ENCODE measurements at regions not wholly inside any gene's neighbourhood (a gene's known extent, or its start where the extent isn't known, plus 50 kb on each side); places are given as distances from the start of the nearest gene placed in this dataset.
"Not testable (repeated sequence)": the region's sequence is repeated elsewhere in the genome, so short reads cannot be mapped to it uniquely, and the experiment has no call there.

GRCh38 chr14:89474464-89474863, 57.4 kb upstream of the FOXN3 start:
- TF ChIP-seq Cebpa-rat (IDR thresholded peaks at IDR 0.05): no peak
- Histone ChIP-seq H3K4me2 (no peak overlapping the region), H3K27me3 (no peaks in the 10 kb centered on the region), H3K9ac (no peak overlapping the region), H3K27ac (no peak overlapping the region), H3K4me3 (no peak overlapping the region), H3K9me3 (replicated peaks in 1 of 11) (peaks cover 0 to 15% (median 9%) of the 10 kb centered on the region in 11 experiments; a peak in 8 of 22 replicates), H3K36me3 (peaks cover 0 to 45% (median 16%) of the 10 kb centered on the region in 11 experiments; a peak in 15 of 22 replicates), H4K20me1 (no peaks in the 10 kb centered on the region), H3K4me1 (peaks cover 17 to 23% (median 23%) of the 10 kb centered on the region in 10 experiments)

GRCh38 chr14:89473989-89474388, 57.0 kb upstream of the FOXN3 start:
- no peaks in the 10 kb centered on the region for H4K20me1 ChIP-seq
- H3K9me3 ChIP-seq (replicated peaks in 1 of 11): peaks cover 0 to 14% (median 9%) of the 10 kb centered on the region in 11 experiments; a peak in 8 of 22 replicates
- peaks cover 20 to 28% (median 27%) of the 10 kb centered on the region in 10 experiments for H3K4me1 ChIP-seq
- no peak for TF ChIP-seq Cebpa-rat (IDR thresholded peaks at IDR 0.05)
- no peak overlapping the region for H3K4me3 ChIP-seq
- no peak overlapping the region for H3K9ac ChIP-seq
- peaks cover 0 to 47% (median 16%) of the 10 kb centered on the region in 11 experiments; a peak in 15 of 22 replicates for H3K36me3 ChIP-seq
- no peaks in the 10 kb centered on the region for H3K27me3 ChIP-seq
- no peak overlapping the region for H3K27ac ChIP-seq
- no peak overlapping the region for H3K4me2 ChIP-seq

GRCh38 chr14:89473569-89473968, 56.5 kb upstream of the FOXN3 start:
- Histone ChIP-seq H4K20me1 (no peaks in the 10 kb centered on the region), H3K27me3 (no peaks in the 10 kb centered on the region), H3K9me3 (replicated peaks in 1 of 11) (peaks cover 0 to 14% (median 7%) of the 10 kb centered on the region in 11 experiments; a peak in 6 of 22 replicates), H3K4me3 (no peak overlapping the region), H3K4me1 (peaks cover 20 to 32% (median 29%) of the 10 kb centered on the region in 10 experiments), H3K36me3 (peaks cover 0 to 45% (median 13%) of the 10 kb centered on the region in 11 experiments; a peak in 14 of 22 replicates), H3K4me2 (no peak overlapping the region), H3K27ac (no peak overlapping the region), H3K9ac (no peak overlapping the region)
- no peak for TF ChIP-seq Cebpa-rat (IDR thresholded peaks at IDR 0.05)

GRCh38 chr14:89470401-89470800, 53.4 kb upstream of the FOXN3 start:
- Histone ChIP-seq H3K4me1 (peaks cover 35 to 58% (median 44%) of the 10 kb centered on the region in 10 experiments), H4K20me1 (no peaks in the 10 kb centered on the region), H3K4me3 (no peak overlapping the region), H3K27me3 (no peaks in the 10 kb centered on the region), H3K27ac (peak overlapping the region in 9 of 11 experiments; percentile 2 to 66 (median 25); a peak in 12 of 22 replicates), H3K9ac (peak overlapping the region in 1 of 11 experiments; percentile 32; a peak in 2 of 22 replicates), H3K36me3 (peaks cover 0 to 53% (median 22%) of the 10 kb centered on the region in 11 experiments; a peak in 15 of 22 replicates), H3K9me3 (replicated peaks in 1 of 11) (peaks cover 11 to 24% (median 17%) of the 10 kb centered on the region in 11 experiments), H3K4me2 (peak overlapping the region in 10 of 11 experiments; percentile 8 to 78 (median 66); a peak in 17 of 22 replicates)
- no peak for TF ChIP-seq Cebpa-rat (IDR thresholded peaks at IDR 0.05)

- Histone ChIP-seq H4K20me1 (no peaks in the 10 kb centered on the region), H3K4me1 (peaks cover 35 to 58% (median 44%) of the 10 kb centered on the region in 10 experiments), H3K4me2 (peak overlapping the region; percentile 4 to 78 (median 63); a peak in 19 of 22 replicates), H3K9ac (peak overlapping the region in 3 of 11 experiments; percentile 32; a peak in 4 of 22 replicates), H3K4me3 (no peak overlapping the region), H3K36me3 (peaks cover 5 to 61% (median 27%) of the 10 kb centered on the region in 11 experiments; a peak in 19 of 22 replicates), H3K27me3 (no peaks in the 10 kb centered on the region), H3K9me3 (replicated peaks in 1 of 11) (peaks cover 20 to 33% (median 26%) of the 10 kb centered on the region in 11 experiments), H3K27ac (peak overlapping the region in 10 of 11 experiments; percentile 25 to 66 (median 47); a peak in 15 of 22 replicates)
- TF ChIP-seq Cebpa-rat (IDR thresholded peaks at IDR 0.05): no peak
Observed at GRCh38 chr14:89469210-89470198, 52.5 kb upstream of the FOXN3 start.

GRCh38 chr14:89468566-89468965, 51.5 kb upstream of the FOXN3 start:
- TF ChIP-seq Cebpa-rat (IDR thresholded peaks at IDR 0.05): no peak
- Histone ChIP-seq H3K4me3 (no peak overlapping the region), H3K4me1 (peaks cover 35 to 59% (median 45%) of the 10 kb centered on the region in 10 experiments)

GRCh38 chr14:89468030-89468429, 51.0 kb upstream of the FOXN3 start:
- Histone ChIP-seq H3K9me3 (replicated peaks in 1 of 11) (peaks cover 26 to 43% (median 35%) of the 10 kb centered on the region in 11 experiments), H3K4me1 (peaks cover 36 to 64% (median 46%) of the 10 kb centered on the region in 10 experiments), H3K36me3 (peaks cover 7 to 64% (median 28%) of the 10 kb centered on the region in 11 experiments; a peak in 19 of 22 replicates)
- H3K9ac ChIP-seq, H3K4me3 ChIP-seq, H3K4me2 ChIP-seq, H3K27me3 ChIP-seq, H4K20me1 ChIP-seq, H3K27ac ChIP-seq: not testable (repeated sequence)

More at GRCh38 chr14:89468566-89468965, 51.5 kb upstream of the FOXN3 start:
- Histone ChIP-seq H3K27me3 (no peaks in the 10 kb centered on the region), H3K27ac (no peak overlapping the region; a peak in 1 of 22 replicates), H3K36me3 (peaks cover 7 to 69% (median 32%) of the 10 kb centered on the region in 11 experiments; a peak in 19 of 22 replicates), H3K9me3 (replicated peaks in 1 of 11) (peaks cover 26 to 42% (median 35%) of the 10 kb centered on the region in 11 experiments), H4K20me1 (no peaks in the 10 kb centered on the region), H3K4me2 (peak overlapping the region in 2 of 11 experiments; percentile 73 to 78; a peak in 2 of 22 replicates), H3K9ac (no peak overlapping the region)

GRCh38 chr14:89466944-89467343, 49.9 kb upstream of the FOXN3 start:
- peaks cover 26 to 44% (median 35%) of the 10 kb centered on the region in 11 experiments for H3K9me3 ChIP-seq (replicated peaks in 1 of 11)
- H3K4me3 ChIP-seq: no peak overlapping the region
- H3K36me3 ChIP-seq: peaks cover 7 to 55% (median 28%) of the 10 kb centered on the region in 11 experiments; a peak in 19 of 22 replicates
- no peaks in the 10 kb centered on the region for H4K20me1 ChIP-seq
- H3K9ac ChIP-seq: peak overlapping the region in 1 of 11 experiments; percentile 22; a peak in 1 of 22 replicates
- H3K27ac ChIP-seq: peak overlapping the region in 8 of 11 experiments; percentile 10 to 55 (median 44); a peak in 14 of 22 replicates
- no peak for TF ChIP-seq Cebpa-rat (IDR thresholded peaks at IDR 0.05)
- peak overlapping the region; percentile 15 to 67 (median 51); a peak in 21 of 22 replicates for H3K4me2 ChIP-seq
- no peaks in the 10 kb centered on the region for H3K27me3 ChIP-seq
- H3K4me1 ChIP-seq: peaks cover 36 to 72% (median 47%) of the 10 kb centered on the region in 10 experiments
